Activated CD4-positive, alpha-beta memory T cell treated with anti-CD3 and anti-CD28 coated beads, Interleukin-2, amount 10 ng/mL, durations not matched to agents 7 days and 5 days (primary cell): ENCODE measurements at regions not wholly inside any gene's neighbourhood (a gene's known extent, or its start where the extent isn't known, plus 50 kb on each side); places are given as distances from the start of the nearest gene placed in this dataset.
"Not testable (repeated sequence)": the region's sequence is repeated elsewhere in the genome, so short reads cannot be mapped to it uniquely, and the experiment has no call there.

Experiments
- CTCF ChIA-PET: fragments of 350-600 bp; sonication (Branson Sonifier 250); formaldehyde crosslinking; loops from one replicate; lab custom pipeline; 2021; ENCODE audit warnings: antibody characterized with exemption, inconsistent platforms; lab: Charles Lee
- POLR2A ChIA-PET: fragments of 350-600 bp; sonication (Branson Sonifier 250); formaldehyde crosslinking; loops from one replicate; lab custom pipeline; 2021; ENCODE audit warnings: antibody characterized with exemption; lab: Charles Lee
- DNase-seq: peaks from one replicate; pipeline ENCODE4 v3.0.0-alpha.2; 2020
- H3K27ac Mint-ChIP-seq: one replicate; pipeline ENCODE4 v1.8.0; 2021; ENCODE audit warnings: mild to moderate bottlenecking, mixed read lengths
- H3K27me3 Mint-ChIP-seq: one replicate; pipeline ENCODE4 v1.8.0; 2021; ENCODE audit warnings: mixed read lengths
- H3K36me3 Mint-ChIP-seq: one replicate; pipeline ENCODE4 v1.8.0; 2021; ENCODE audit warnings: low read depth, mixed read lengths
- H3K4me1 Mint-ChIP-seq: one replicate; pipeline ENCODE4 v1.8.0; 2021; ENCODE audit warnings: mixed read lengths
- H3K4me3 Mint-ChIP-seq: one replicate; pipeline ENCODE4 v1.8.0; 2021; ENCODE audit warnings: mild to moderate bottlenecking, mixed read lengths
- H3K9me3 Mint-ChIP-seq: one replicate; pipeline ENCODE4 v1.8.0; 2021; ENCODE audit warnings: mixed read lengths

DNA sequence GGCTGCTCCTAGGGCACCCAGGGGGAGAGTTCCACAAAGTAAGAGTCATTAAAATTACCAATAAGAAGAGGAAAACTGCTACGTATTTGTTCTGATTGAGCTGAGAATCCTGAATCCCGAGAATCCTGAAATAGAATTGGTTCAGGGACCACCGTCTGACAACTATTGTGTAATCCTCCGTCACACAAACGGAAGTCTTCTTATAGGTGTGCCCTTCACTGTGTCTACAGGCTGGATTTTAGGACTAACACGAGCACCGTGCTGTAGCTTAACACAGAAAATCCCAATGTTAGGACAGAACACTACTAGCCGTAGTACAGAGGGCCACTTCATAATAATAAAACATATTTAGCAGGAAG is 50.6 kb upstream of the RNF182 start:
- no peak overlapping the region for H3K27ac Mint-ChIP-seq
- ChIA-PET POLR2A (interaction anchor here (0.9 kb wide), 1 partner anchor 259 kb away, joined by 3 read pairs; the partner anchor contains the start of gene NOL7), CTCF (interaction anchor here (0.6 to 2.1 kb wide), 16 partner anchors 12 to 259 kb away, joined by 3 to 21 read pairs (median 3); partner anchors contain the start of genes NOL7 and RANBP9)
- H3K9me3 Mint-ChIP-seq, result no peaks in the 10 kb centered on the region
- DNase-seq, result no peak
- no peaks in the 10 kb centered on the region for H3K36me3 Mint-ChIP-seq
- peaks cover 23% of the 10 kb centered on the region for H3K27me3 Mint-ChIP-seq
- peak overlapping the region; percentile 57 for H3K4me3 Mint-ChIP-seq
- H3K4me1 Mint-ChIP-seq, result peaks cover 10% of the 10 kb centered on the region

DNA sequence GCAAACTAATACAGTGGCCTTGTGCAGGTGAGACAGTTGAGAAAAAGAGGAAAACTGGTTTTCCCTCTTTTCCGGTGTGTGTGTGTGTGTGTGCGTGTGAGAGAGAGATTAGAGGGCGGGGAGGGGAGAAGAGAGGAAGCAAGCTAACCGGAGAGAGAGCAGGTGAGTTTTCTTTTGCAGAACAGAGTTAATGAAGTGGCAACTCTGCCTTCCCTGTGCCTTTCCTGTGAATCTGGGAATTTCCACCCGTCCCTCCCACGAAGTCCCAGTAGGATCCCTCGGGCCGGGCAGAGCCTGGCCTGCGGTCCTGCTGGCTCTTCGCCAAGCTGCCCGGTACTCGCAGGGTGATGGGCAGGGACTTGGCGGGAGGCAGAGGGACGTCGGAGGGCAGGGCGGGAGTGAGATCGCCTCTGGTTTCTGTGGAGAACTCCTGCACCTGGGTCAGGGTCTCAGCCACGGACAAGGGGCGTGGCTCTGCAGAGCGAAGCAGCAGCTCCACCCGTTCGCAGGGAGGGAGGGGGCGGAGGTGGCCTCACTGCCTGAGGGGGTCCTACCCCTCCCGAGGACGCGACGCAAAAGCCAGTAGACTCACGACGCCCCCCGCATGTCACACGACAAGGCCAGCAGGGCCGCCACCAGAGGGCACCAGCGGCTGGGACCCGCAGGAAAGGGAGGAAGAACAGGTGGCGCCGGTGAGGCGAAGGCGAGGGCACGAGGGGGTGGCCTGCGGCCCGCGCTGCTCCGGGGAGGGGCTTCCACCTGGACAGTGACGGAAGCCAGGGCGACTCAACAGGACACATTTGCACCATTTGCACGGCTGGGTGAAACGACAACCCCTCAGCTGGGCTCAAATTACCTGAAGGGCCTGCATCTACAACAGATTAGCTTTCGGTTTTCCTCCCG is 51.2 kb upstream of the RNF182 start:
- Mint-ChIP-seq H3K4me1 (peaks cover 10% of the 10 kb centered on the region), H3K27ac (no peak overlapping the region), H3K27me3 (peaks cover 24% of the 10 kb centered on the region), H3K9me3 (no peaks in the 10 kb centered on the region), H3K4me3 (peak overlapping the region; percentile 63), H3K36me3 (no peaks in the 10 kb centered on the region)
- ChIA-PET POLR2A (interaction anchor here (0.9 kb wide), 1 partner anchor 258 kb away, joined by 3 read pairs; the partner anchor contains the start of gene NOL7), CTCF (interaction anchor here (0.6 to 2.1 kb wide), 16 partner anchors 11 to 258 kb away, joined by 3 to 21 read pairs (median 3); partner anchors contain the start of genes NOL7 and RANBP9)
- DNase-seq, result peak; percentile 69

DNA sequence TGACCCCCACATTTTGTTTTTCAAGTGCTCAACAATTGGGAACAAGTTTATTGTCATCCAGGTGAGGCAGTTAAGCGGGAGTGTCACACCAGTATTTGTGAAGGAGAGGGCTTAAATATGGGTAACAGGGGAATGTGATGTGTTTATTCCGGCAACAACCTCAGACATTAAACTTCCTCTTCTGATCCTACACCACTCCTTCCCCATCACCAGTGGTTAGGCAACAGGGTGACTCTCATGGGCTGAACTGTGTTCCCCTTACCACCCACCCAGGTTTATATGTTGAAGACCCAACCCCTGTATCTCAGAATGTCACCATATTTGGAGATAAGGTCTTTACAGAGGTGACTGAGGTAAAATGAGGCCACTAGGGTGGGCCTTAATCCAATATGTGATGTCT is 52.1 kb upstream of the RNF182 start:
- ChIA-PET CTCF (no interaction called here), POLR2A (no interaction called here)
- Mint-ChIP-seq H3K4me1 (peaks cover 10% of the 10 kb centered on the region), H3K36me3 (no peaks in the 10 kb centered on the region), H3K27ac (no peak overlapping the region), H3K4me3 (peak overlapping the region; percentile 63), H3K27me3 (peaks cover 20% of the 10 kb centered on the region), H3K9me3 (no peaks in the 10 kb centered on the region)
- no peak for DNase-seq

DNA sequence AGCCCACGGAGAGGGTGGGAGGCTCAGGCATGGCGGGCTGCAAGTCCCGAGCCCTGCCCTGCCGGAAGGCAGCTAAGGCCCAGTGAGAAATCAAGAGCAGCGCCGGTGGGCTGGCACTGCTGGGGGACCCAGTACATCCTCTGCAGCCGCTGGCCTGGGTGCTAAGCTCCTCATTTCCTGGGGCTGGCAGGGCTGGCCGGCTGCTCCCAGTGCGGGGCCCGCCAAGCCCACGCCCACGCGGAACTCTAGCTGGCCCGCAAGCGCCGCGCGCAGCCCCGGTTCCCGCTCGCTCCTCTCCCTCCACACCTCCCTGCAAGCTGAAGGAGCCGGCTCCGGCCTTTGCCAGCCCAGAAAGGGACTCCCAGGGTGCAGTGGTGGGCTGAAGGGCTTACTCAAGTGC is 52.7 kb upstream of the RNF182 start:
- POLR2A ChIA-PET, H3K4me1 Mint-ChIP-seq, H3K4me3 Mint-ChIP-seq, H3K9me3 Mint-ChIP-seq, DNase-seq, H3K27ac Mint-ChIP-seq, H3K36me3 Mint-ChIP-seq: not testable (repeated sequence)
- CTCF ChIA-PET, result interaction anchor here (2.6 kb wide), 1 partner anchor 195 kb away, joined by 7 read pairs; no protein-coding TSS in a partner anchor
- H3K27me3 Mint-ChIP-seq, result peaks cover 22% of the 10 kb centered on the region

DNA sequence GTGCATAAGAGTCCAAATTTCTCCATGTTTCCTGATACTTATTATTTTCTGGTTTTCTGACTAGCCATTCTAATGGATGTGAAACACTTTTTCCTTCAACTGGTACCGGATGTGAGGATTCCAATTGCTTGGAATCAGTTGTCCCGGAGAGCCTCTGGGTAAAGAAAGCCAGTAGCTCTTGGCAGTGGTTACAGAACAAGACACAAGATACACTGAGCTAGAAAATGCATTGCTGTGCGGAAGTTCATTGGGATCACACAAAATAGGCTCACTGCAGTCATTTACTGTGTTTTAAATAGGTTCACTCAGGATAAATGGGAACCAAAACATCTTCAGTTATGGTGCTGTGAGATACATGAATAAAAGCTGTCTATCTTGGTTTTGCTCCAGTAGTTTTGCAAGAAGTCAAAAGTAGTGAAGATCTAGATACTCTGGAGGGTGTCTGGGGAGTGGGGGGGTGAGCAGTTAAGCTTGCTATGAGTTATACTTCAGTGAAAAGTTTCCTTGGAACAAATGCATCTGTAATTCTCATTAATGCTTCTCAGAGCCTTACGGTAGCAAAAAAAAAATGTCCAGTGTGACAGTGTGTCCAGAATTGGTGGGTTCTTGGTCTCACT is 54.4 kb upstream of the RNF182 start:
- Mint-ChIP-seq H3K27me3 (peaks cover 20% of the 10 kb centered on the region), H3K27ac (no peak overlapping the region), H3K36me3 (no peaks in the 10 kb centered on the region), H3K4me1 (peaks cover 10% of the 10 kb centered on the region), H3K9me3 (no peaks in the 10 kb centered on the region), H3K4me3 (no peak overlapping the region)
- ChIA-PET CTCF (interaction anchor here (1.0 to 2.6 kb wide), 3 partner anchors 9 to 197 kb away, joined by 3 to 7 read pairs (median 4); no protein-coding TSS in a partner anchor), POLR2A (no interaction called here)
- no peak for DNase-seq

DNA sequence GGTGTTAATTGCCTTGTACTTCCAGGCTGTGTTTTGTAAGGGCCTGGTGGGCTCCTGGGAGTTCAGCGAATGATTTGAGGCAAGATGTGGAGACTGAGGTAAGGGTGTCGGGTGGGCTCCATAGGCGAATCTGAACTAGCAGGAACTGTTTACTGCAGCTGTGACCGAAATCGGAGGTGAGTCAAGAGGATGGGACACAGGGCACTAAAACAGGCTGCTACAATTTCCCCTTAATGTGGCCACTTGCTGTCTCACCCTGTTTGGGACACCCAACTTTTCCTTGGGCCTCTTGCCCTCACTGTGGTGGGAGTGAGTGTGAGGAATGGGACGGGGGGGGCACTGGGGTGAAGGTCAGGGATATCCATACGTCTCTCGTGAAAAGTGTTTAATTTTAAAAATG is 53.9 kb upstream of the MCUR1 start:
- Mint-ChIP-seq H3K27me3 (peaks cover 26% of the 10 kb centered on the region), H3K9me3 (no peaks in the 10 kb centered on the region), H3K4me1 (peaks cover 4% of the 10 kb centered on the region), H3K36me3 (no peaks in the 10 kb centered on the region), H3K4me3 (no peak overlapping the region), H3K27ac (no peak overlapping the region)
- ChIA-PET CTCF (interaction anchor here (0.7 kb wide), 1 partner anchor 72 kb away, joined by 3 read pairs; no protein-coding TSS in a partner anchor), POLR2A (no interaction called here)
- DNase-seq, result no peak

DNA sequence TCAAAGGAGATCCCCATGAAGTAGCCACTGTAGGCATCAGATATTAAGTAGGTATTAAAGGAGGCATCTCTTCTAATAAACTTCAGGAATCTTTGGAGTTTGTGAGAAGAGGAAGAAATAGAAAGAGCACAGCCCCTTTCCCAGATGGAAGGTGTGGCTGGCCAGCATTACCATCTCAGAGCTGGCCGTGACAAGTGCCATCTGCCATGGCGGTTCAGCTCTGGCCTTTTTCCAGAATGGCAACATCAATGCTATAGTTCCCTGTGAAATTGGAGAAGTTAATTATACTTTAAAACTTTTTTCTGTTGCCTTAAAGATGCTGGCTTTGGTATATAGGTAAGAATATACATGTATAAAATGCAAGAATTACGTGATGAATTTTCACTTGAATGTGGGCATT is 51.9 kb upstream of the MCUR1 start:
- Mint-ChIP-seq H3K36me3 (no peaks in the 10 kb centered on the region), H3K9me3 (no peaks in the 10 kb centered on the region), H3K27ac (no peak overlapping the region), H3K4me3 (no peak overlapping the region), H3K4me1 (no peaks in the 10 kb centered on the region), H3K27me3 (peaks cover 22% of the 10 kb centered on the region)
- DNase-seq, result no peak
- ChIA-PET POLR2A (no interaction called here), CTCF (interaction anchor here (0.8 kb wide), 1 partner anchor 292 kb away, joined by 3 read pairs; the partner anchor contains the start of gene SIRT5)

DNA sequence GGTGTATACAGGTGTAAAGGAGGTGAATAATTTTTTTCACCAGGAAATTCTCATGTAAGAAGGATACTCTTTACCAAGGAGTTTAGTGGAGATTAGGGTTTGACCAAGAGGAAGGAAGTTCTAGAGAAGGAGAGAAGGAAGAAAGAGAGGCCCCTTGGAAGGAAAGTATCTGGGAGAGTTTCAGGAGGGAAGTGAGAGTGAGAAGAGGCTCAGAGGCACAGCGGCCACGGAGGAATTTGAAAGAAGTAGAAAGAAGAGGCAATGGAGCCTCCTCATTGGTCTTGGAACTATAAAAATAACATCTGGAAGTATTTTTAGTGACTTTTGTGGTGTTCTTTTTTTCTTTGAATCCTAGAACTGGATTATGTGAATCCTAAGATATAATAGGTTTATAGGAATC is 50.8 kb upstream of the MCUR1 start:
- no peak for DNase-seq
- Mint-ChIP-seq H3K27me3 (peaks cover 25% of the 10 kb centered on the region), H3K4me3 (no peak overlapping the region), H3K4me1 (peaks cover 3% of the 10 kb centered on the region), H3K9me3 (peaks cover 5% of the 10 kb centered on the region), H3K27ac (no peak overlapping the region), H3K36me3 (peaks cover 3% of the 10 kb centered on the region)
- ChIA-PET POLR2A (no interaction called here), CTCF (no interaction called here)

DNA sequence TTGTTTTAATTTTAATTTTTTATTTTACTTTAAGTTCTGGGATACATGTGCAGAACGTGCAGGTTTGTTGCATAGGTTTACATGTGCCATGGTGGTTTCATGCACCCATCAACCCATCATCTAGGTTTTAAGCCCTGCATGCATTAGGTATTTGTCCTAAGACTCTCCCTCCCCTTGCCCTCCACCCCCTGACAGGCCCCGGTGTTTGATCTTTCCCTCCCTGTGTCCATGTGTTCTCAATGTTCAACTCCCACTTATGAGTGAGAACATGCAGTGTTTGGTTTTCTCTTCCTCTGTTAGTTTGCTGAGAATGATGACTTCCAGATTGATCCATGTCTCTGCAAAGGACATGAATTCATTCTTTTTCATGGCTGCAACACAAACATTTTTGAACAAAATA is 50.3 kb upstream of the MCUR1 start:
- DNase-seq, H3K4me1 Mint-ChIP-seq, H3K4me3 Mint-ChIP-seq, H3K9me3 Mint-ChIP-seq, H3K36me3 Mint-ChIP-seq, CTCF ChIA-PET, POLR2A ChIA-PET, H3K27ac Mint-ChIP-seq: not testable (repeated sequence)
- peaks cover 26% of the 10 kb centered on the region for H3K27me3 Mint-ChIP-seq
